ENCODE measurements at regions not wholly inside any gene's neighbourhood (a gene's known extent, or its start where the extent isn't known, plus 50 kb on each side); places are given as distances from the start of the nearest gene placed in this dataset.

- TF ChIP-seq CTCF (IDR thresholded peaks at IDR 0.05; ENCODE audit: low read depth, low read length) = no peak
- TF ChIP-seq POLR2A (IDR thresholded peaks at IDR 0.05; ENCODE audit: extremely low read depth, insufficient read length) = no peak
- no peak for TF ChIP-seq MAX (IDR thresholded peaks at IDR 0.05; ENCODE audit: low read depth, low read length)
- TF ChIP-seq MYC (IDR thresholded peaks at IDR 0.05; ENCODE audit: low read depth, low read length) = no peak
Measured at GRCh38 chr17:73983621-73984400, 219.7 kb upstream of the RPL38 start.
